PC-9 (cell line): ENCODE measurements at regions not wholly inside any gene's neighbourhood (a gene's known extent, or its start where the extent isn't known, plus 50 kb on each side); places are given as distances from the start of the nearest gene placed in this dataset.

ENCODE experiments used
- EZH2 ChIP-seq: fragments of 200-600 bp; sonication (generic); IDR thresholded peaks from 2 replicates; pipeline ENCODE4 v1.8.0; 2017; ENCODE audit warnings: antibody characterized with exemption, low read depth
- TF ChIP-seq, protein P1 (sequence below): fragments of 200-600 bp; sonication (generic); conservative IDR thresholded peaks from 2 replicates; pipeline ENCODE4 v1.6.1; 2017; ENCODE audit warnings: mixed run types, antibody characterized with exemption, mild to moderate bottlenecking, moderate library complexity

DNA sequence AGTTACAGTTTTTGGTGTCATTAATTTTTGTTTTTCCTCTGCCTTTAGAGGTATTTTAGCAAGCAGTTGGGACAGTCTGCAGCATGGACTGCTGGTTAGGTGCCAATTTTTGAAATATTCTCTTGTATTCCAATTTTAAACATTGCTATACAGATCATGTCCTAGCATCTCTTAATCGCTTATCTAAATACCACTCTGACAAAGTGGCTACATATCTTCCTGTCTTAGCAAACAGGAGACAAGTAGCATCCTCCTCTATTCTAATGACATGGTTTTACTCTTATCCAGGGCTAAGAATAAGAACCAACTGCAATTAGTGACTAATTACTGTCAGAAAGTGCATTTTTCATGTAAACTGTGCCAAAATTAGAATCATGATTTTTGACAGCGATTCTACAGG is 117.8 kb upstream of the ATP2B1 start:
- no peak for TF ChIP-seq EZH2
- TF ChIP-seq, protein P1, sequence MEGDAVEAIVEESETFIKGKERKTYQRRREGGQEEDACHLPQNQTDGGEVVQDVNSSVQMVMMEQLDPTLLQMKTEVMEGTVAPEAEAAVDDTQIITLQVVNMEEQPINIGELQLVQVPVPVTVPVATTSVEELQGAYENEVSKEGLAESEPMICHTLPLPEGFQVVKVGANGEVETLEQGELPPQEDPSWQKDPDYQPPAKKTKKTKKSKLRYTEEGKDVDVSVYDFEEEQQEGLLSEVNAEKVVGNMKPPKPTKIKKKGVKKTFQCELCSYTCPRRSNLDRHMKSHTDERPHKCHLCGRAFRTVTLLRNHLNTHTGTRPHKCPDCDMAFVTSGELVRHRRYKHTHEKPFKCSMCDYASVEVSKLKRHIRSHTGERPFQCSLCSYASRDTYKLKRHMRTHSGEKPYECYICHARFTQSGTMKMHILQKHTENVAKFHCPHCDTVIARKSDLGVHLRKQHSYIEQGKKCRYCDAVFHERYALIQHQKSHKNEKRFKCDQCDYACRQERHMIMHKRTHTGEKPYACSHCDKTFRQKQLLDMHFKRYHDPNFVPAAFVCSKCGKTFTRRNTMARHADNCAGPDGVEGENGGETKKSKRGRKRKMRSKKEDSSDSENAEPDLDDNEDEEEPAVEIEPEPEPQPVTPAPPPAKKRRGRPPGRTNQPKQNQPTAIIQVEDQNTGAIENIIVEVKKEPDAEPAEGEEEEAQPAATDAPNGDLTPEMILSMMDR: no peak
